Fibroblast of villous mesenchyme (primary cell): ENCODE measurements at regions not wholly inside any gene's neighbourhood (a gene's known extent, or its start where the extent isn't known, plus 50 kb on each side); places are given as distances from the start of the nearest gene placed in this dataset.

Source experiments
- DNase-seq: peaks from one replicate; pipeline ENCODE4 v3.0.0-alpha.2; 2010; ENCODE audit warnings: low read depth
- H3K4me3 ChIP-seq: 2 replicates; pipeline ENCODE4 v1.5.1; 2011; ENCODE audit warnings: low read depth, mild to moderate bottlenecking, low read length
- TF ChIP-seq, protein P1 (sequence below): IDR thresholded peaks from 2 replicates; pipeline ENCODE4 v1.5.1; 2012; ENCODE audit warnings: low read depth, mild to moderate bottlenecking, low read length; ENCODE audit not compliant: insufficient read depth

GRCh38 chr13:63112799-63113395 is 1697.2 kb upstream of the PCDH20 start:
- DNase-seq: no peak
- TF ChIP-seq, protein P1, sequence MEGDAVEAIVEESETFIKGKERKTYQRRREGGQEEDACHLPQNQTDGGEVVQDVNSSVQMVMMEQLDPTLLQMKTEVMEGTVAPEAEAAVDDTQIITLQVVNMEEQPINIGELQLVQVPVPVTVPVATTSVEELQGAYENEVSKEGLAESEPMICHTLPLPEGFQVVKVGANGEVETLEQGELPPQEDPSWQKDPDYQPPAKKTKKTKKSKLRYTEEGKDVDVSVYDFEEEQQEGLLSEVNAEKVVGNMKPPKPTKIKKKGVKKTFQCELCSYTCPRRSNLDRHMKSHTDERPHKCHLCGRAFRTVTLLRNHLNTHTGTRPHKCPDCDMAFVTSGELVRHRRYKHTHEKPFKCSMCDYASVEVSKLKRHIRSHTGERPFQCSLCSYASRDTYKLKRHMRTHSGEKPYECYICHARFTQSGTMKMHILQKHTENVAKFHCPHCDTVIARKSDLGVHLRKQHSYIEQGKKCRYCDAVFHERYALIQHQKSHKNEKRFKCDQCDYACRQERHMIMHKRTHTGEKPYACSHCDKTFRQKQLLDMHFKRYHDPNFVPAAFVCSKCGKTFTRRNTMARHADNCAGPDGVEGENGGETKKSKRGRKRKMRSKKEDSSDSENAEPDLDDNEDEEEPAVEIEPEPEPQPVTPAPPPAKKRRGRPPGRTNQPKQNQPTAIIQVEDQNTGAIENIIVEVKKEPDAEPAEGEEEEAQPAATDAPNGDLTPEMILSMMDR: no peak
- H3K4me3 ChIP-seq: no peak overlapping the region

GRCh38 chr13:63110466-63110865 is 1694.8 kb upstream of the PCDH20 start:
- no peak overlapping the region for H3K4me3 ChIP-seq
- TF ChIP-seq, protein P1: no peak
- no peak for DNase-seq

DNA sequence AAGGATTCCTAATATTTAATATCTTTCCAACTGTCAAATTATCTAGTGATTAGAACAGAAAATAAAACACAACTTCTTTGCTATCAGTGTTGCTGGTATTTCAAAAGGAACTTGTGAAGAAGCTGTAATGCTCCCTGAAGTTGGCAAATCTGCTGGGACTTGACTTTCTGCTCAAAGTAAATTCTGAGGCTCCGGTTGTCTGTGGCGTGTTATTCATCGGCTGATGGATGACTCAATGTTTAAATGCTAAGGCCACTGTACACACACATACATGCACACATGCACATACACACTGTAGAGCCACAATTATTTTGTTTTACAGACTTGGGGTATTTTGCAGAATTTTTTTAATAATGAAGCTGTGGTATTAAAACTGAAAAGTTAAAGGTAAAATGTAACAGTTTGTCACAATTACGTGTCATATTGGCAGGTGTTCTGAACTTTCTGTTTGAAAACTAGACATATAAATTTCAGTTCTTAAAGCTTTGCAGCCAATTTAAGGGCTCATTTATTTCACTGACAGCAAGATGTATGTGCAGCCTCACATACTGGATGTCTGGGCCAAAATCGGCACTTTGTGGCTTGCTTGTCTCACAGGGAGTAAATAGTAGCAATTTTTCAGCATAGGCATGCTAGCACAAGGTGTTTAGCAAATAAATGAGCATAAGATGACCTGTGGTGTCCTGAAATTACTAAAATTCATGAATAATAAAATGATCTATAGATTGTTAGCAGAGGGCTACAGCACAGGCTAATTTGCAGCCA is 1691.7 kb upstream of the PCDH20 start:
- TF ChIP-seq, protein P1: no peak
- DNase-seq: no peak
- no peak overlapping the region for H3K4me3 ChIP-seq

DNA sequence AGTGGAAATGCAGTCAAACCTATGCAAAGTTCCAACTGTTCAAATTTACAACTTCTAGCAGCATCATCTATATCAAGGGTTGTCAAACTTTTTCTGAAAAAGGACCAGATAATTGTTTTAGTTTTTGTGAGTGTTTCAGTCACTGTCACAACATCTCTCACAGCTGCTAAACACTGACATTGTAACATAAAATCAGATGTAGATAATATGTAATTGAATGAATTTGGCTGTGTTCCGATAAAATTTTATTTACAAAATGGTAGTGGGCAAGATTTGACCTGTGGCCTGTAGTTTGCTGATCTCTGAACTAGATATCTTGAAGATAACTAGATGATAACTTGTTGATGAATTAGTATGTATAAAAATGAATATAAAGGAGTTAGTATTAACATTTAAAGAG is 1679.1 kb upstream of the PCDH20 start:
- TF ChIP-seq, protein P1: no peak
- H3K4me3 ChIP-seq: no peak overlapping the region
- no peak for DNase-seq

DNA sequence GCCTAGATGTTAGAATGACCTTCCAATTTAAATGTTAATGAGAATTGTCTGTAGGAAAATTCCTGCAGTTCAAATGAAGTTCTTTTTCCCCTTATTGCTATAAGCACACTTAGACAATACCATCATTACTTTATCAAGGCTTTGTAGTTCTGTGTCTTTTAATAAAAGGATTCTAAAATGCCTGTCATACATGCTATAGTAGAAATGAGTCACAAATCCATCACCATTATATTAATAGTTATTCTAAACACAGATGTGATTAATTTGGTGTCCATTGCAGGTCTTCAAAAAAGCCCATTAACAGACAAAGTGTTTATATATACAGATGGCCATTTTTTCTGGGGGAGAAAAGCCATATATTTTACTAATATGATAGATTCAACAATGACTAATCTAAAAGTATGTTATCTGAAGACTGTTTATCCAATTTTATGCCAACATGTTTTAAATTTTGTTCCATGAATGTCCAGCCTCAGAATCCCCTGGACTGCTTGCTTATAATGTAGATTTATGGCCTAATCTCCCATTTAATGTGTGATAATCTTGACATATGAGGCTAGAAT is 1678.3 kb upstream of the PCDH20 start:
- no peak overlapping the region for H3K4me3 ChIP-seq
- DNase-seq: no peak
- TF ChIP-seq, protein P1: no peak

- no peak for DNase-seq
- H3K4me3 ChIP-seq: no peak overlapping the region
- TF ChIP-seq, protein P1: no peak
Observed at GRCh38 chr13:63092456-63092855, 1676.8 kb upstream of the PCDH20 start.
